ENCODE measurements at regions not wholly inside any gene's neighbourhood (a gene's known extent, or its start where the extent isn't known, plus 50 kb on each side); places are given as distances from the start of the nearest gene placed in this dataset.

DNA sequence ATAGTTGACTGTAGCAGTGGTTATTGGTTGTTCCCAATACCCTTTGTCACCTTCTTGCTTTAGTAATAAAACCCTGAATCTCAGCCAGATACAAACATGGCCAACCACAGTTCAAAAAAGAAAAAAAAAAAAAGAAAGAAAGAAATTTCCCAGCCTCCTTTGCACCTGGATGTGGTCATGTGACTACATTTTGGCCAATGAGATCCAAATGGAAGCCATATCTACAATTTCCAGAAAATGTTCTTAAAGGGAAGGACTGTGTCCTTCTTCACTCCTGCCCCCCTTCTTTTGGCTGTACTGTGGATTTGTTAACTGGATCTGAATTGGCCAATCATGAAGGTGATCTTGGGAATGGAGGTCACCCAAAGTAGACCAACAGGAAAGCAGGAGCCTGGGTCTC lies 141.9 kb downstream of the SOX9 start:
- no peak for DNase-seq

DNA sequence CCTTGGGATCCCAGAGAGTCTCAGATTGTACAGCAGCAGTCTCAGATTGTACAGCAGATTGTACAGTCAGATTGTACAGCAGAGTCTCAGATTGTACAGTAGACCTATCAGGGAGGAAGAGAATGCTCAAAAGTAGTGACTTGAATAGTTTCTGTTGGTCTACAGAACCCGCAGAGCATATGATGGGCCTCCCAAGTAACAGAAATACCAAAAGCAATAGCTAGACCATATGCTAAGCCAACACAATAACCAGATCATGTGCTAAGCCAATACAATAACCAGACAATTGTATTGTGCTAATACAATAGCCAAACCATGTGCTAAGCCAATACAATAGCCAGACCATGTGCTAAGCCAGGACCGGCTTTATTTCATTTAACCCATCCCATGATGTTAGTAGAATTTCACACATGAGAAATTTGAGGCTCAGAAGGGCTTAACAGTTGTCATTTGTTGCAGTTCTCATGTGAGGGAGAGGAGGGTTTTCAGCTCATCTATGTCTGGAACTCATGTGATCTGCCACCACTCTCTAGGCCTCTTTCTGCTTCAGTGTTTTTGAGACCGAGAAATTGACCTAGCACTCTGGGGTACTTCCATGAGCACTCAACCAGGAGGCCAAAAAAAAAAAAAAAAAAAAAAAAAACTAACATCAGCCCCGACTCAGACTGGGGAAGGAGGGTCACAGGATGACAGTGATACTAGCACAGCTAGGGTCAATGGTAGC lies 144.0 kb downstream of the SOX9 start:
- DNase-seq, result no peak

DNA sequence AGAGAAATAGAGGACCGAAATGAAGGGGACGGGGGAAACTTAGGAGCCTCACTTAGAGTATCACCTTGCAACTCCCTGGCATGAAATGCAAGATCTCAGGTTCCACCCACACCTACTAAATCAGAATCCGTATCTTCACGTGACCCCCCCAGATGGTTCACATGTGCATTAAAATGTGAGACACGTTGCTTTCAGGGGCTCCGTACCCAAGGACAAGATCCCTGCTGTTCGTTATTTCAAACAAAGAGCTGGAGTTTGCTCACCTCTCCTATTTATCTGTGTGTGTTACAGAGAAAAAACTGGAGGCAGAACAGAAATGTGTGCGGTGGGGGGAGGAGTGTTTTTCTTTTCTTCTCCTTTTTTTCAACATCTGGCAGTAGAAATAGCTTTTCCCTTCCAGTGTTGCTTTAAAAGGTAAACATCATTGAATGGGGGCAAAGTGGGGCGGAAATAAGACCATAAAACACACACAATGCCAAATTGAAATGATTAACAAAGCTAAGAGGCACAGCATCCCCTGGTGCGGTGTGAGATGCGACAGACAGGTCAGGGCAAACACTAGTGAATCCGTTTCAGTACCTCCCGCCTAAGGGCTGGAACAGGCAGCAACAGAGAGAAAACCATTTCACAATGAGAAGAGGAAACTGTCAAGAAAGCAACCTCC lies 145.4 kb downstream of the SOX9 start:
- no peak for DNase-seq

DNA sequence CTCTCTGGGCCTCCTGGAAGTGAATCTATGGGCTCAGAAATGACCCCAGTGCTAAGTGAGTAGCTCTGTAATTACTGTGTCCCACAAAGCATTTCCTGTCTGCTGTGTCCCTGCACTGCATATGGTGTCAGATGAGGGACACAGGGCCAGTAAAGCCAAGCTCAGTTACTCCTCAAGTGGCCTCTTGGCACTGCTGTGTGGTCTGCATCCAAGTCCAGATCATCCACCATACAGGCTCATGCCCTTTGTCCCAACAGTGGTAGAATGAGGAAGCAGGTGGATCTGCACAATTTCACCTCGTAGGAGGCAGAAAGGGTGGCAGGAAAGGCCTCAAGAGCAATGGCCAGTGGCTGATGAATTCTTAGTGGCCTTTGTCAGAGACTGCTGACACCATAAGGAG lies 146.8 kb downstream of the SOX9 start:
- no peak for DNase-seq

DNA sequence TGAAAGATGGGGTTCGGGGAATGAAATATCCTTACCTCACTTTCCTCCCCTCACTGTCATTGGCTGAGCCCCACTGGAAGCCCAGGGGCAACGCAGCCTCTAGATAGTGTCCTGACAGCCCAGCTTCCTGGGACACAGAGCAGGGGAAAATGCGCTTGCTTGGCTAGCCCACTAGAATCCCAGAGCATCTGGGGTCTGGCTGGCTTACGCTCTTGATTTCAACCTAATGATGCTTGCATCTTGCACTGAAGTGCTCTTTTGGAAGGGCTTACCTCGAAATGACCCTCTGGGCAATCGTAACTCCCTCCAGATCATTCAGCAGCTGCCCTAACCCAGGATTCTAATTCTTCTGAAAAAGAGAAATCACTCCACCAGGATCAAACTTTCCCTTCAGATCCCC lies 147.6 kb downstream of the SOX9 start:
- DNase-seq, result no peak

DNA sequence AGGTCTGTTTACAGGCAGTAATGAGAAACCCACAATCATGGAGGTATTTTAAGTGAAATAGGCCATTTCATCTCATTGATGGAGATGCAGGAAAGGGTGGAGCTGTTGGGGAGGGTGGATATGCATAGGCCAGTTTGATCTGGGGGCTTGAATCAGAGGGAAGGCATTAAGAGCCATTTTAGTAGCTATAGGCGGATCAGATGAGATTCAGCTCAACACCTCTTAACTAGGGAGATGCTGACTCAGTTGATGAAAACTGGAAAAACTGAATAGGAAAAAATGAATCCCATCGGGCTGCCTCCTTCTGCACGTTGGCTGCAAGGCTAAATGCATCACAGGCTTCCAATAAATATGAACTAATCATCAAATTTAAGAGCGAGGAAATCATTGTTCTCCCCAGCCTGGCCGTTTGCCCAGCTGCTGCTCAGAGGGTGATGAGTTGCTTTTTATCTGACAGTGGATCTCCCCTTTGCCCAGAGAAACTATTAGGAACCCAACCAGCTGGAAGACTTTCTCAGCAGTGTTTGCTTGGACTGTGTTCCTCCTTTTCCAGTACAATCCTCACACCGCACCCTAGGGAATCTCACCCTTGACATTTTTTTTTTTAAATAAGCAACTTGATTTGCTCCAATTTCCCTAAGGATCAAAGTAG lies 149.6 kb downstream of the SOX9 start:
- no peak for DNase-seq

DNA sequence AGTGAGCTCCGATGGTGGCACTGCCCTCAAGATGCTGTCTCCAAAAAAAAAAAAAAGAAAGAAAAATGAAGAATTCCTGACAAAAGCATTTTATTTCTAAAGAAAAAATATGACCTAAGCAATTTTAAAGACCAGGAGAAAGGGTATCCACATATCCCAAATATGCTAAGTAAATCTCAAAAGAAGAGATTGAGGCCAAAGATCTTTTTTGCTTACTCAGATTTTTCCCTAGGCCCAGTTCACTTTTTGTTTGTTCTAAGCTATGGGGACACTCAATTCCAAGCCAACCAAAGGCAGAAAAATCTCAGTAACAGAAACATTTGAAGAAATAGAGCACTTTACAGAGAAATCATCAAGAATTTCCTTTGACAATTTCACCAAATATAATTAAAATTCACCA lies 150.8 kb downstream of the SOX9 start:
- DNase-seq, result no peak

DNA sequence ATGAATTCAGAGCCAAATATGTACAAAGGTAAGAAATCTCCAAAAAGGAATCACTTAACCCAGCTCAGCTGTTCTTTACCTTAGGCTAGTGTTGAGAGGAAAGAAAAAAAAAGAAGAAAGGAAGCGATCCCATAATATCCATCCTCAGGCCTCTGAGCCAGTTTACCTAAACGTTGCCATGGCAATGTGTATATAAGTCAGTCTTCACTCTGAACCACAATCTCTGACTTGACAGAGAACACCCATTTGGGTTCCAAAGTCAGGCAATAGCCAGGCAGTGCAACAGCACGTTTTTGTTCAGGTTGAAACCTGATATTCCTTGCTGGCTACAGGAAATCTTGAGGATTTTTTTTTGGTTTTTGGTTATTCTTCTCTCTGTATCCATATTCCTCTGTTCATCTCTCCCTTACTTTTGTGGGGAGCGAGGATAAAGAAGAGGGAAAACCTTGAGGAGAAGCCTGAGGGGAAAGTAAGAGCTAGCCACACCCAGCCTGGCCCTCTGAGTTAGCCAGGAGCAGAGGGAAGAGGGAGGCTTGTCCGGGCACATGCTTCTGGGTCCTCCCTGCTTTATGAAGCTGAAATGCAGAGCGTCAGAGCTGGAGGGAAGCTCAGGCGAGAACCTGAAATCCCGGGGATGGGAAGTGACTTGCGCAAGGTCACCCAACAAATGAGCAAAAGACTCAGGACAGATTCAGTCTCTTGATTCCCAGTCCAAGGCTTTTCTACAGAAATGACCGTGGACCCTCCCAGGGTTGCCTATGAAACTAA lies 152.7 kb downstream of the SOX9 start:
- DNase-seq, result no peak

DNA sequence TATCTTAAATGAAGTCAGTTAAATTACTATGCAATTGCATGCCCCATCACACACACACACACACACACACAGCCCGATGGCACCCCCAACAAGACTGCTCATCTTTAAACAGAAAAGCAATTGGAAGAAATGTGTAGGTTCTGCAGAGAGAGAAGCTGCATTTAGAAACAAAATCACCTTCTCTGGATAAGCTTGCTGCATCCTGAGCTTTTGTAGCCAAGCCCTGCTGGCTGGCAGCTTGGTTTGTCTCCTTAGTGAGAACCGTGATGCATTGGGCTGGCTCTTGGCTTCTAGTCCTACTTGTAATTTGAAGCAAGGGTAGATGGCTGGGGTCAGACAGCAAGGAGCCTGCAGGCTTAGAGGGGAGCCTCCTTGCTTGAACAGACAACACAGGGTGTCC lies 153.8 kb downstream of the SOX9 start:
- DNase-seq, result no peak

DNA sequence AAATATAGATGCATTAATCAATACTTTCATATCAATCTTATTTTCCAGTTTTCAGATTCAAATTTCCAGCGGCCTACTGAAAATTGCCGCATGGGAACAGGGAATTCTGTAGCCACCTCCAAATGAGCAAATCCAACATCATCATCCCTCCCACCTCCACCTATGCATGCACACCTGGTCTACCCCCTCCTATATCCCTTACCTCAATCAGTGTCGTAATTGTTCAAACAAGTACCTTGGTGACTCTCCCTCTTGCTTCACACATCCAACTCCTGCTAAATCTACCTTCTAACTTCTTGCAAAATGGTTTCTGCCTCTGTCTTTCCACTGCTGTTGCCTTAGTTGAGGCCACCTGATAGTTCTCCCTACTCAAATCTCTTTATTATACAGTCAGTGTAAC lies 160.1 kb downstream of the SOX9 start:
- DNase-seq, result no peak

DNA sequence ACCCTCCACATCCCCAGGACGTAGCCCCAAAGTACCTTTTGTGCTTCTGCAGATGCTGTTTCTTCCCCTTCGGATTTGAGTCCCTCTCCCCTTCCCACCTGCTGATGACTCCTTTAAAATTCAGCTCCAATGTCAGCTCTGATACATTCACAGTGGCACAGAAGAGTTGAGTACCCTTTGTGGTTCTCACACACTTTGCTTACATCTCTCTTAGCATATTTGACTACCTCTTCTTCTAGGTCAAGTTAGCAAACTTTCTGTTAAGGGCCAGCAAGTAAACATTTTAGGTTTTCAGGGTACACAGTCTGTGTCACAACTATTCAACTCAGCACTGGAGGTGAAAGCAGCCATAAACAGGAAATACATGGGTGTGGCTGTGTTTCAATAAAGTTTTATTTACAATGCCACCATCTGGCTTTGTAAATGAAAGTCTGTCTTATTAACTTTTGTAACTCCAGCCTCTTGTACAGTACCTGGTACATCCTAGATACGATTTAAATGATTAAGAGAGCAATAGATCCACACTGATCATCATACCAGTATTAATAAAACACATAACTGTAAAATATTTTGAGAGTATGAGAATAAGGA lies 161.7 kb downstream of the SOX9 start:
- DNase-seq, result no peak

DNA sequence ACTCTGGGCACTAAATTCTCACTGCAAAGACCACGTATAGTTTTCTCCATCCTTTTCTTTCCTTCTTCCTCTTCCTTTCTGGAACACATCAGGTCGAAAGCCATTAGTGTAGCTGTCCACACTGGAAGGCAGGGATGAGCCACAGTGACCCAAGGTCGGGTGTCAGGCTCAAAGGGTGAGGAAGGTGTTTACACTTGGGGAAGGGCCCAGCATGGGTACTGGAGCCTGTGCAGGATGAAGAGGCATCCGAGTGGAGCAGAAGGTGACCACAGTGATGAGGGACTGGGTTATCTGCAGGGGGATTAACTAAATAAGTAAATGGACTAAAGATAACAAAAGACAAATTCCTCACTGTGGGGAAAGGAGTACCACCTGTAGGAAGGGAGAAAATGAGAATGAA lies 164.0 kb downstream of the SOX9 start:
- DNase-seq, result no peak

DNA sequence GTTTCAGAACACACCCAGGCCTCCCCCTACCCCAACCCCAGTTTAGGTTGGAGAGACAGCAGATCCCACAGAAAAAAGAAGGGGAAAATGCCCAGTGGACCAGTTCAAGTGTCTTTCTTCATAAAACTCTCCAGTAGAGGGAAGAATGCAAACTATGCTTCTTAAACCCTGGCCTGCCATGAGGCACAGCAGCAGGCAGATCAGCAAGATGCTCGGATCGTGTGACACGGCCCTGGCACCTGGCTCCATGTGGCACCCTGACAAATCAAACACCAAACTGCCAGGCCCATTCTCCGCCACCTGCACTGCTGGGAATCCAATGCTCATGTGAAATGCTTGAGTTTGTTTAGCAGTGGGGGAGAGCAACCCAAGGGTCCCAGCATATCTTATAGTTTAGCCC lies 166.8 kb downstream of the SOX9 start:
- DNase-seq, result no peak

DNA sequence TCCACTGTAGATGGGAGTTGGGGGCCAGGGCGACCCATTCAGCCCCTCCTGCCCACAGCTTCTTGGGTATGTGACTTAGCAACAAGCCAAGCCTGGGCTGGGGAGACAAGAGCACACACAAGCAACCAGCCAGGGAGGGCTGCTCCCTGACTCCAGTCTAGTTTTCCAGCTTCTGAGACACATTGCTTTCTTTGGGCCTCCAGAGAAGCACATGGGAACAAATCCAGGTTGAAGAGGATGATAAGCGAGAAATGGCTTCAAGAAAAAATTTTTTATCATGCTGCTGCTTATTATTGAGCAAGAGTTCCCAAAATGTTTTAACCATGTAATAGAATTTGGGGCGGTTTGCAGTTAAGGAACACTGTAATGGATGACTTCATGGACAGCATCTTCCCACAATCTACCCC lies 173.7 kb downstream of the SOX9 start:
- no peak for DNase-seq

DNA sequence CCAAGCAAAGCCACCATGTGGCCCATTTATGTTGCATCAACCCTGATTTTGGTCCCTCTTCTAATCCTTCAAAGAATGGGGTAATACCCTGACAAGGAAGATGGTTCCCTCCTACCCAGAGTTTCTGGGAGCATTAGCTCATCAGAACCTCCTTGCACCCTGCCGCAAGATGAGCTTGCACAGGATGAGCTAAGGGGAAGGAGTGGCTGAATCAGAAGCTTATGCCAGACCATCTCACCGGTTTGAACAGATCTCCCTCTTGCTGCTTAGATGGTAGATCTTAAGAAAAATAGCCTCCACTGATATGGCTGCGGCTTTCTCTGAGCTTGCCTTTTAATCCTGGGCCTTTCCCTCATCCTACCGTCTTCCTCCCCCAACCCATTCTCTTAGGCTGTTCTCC lies 175.1 kb downstream of the SOX9 start:
- no peak for DNase-seq

DNA sequence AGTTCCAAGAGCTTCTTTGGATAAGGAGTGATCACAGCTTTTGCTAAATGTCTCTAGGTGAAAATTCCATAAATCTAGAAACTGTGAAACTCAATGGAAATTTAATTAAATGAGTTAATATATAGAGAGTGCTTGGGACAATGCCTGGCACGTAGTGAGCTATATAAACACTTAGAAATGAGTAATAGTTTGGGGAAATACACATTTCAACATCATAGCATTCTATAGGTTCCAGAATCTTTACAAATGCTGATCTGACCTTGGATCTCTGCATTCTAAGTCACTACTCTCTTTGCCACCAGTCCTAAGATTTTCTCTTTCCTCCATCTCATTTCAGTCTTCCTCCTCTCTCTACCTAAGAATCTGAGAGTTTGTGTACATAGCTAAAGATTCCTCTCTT lies 175.6 kb downstream of the SOX9 start:
- DNase-seq, result no peak

DNA sequence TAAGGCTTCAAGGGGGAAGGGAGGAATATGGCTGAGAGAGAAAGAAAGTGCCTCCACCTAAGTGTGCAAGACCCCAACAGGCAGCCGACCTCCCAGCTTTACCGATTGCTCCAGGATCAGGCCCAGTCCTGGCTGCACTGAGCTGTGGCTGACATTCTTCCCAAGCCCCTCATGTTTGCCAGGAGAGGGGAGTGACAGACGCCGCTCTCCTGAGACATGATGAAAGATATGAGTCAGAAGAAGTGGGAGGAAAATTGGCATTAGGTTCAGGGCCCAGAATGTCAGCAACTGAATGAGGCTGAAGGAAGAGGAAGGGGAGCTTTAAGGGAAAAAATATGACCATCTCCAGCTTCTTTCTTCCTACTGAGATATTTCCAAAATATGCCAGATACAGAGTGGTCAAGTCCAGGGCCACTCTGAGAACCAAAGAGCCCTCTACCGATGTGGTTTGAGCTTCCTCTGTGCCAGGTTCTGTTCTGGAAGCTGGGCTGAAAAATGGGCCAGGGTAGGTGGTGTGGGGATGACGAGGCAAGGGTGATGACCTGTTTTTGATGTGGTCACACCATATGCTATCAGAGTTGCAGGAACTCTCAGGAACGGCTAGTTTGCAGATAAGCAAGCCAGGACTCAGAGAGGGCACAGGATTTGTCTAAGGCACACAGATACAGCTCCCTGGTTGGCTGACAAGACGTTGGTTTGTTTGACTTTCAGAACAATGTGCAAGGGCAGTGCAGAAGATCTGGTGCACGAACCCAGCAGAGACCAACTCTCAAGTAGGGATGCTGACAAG lies 176.7 kb downstream of the SOX9 start:
- no peak for DNase-seq

DNA sequence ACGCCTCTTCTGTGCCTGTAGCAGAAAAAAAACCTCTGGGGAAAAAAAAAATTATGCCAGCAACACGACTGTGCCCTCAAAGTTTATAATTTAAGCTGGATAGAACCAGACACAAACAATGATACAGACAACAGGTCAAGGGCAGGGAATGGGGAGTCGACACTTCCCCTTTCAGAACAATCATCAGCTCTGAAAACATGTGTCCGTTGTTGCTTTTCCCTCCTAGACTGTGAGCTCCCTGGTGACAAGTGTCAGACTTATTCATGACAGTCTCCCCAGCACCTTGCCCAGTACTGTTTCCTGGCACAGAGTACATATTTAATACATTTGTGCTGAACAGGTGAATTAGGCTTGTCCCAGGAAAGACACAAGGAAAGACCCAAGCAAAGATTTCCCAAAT lies 178.3 kb downstream of the SOX9 start:
- DNase-seq, result no peak

DNA sequence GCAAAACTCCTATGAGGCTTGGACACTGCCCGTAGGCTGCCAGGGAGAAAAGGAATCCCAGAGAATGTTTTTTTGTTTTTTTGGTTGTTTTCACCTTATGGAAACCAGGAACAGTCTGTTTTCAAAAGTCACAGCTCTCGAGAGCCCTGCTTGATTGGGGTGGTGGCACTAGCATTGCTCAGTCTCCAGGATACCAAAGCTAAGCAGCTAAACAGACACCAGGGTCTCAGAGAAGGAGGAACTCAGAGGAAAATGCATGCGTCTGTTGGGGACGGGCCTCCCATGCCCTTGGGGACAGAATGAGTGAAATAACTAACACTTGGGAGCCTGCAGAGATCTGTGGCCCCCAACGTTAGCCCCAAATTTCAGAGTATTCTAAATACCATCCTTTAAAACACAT lies 178.8 kb downstream of the SOX9 start:
- no peak for DNase-seq

DNA sequence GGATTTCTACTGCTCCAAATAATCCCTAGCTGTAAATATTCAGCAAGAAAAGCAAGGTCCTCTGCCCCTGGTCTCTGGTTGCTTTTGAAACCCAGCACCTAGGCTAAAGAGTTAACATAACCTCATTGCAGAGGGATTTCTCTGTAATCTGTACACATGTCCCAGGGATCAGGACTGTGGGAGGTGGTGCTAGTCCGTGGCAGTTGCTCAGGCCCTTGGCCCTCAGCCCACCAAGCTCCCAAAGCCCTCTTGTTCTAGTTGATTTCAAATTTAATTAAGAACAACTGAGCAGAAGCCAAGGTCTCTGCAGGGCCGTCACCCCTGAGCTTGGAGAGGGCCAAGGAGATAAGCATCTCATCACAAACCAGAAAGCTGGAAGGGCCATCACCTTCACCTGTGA lies 181.1 kb downstream of the SOX9 start:
- no peak for DNase-seq

DNA sequence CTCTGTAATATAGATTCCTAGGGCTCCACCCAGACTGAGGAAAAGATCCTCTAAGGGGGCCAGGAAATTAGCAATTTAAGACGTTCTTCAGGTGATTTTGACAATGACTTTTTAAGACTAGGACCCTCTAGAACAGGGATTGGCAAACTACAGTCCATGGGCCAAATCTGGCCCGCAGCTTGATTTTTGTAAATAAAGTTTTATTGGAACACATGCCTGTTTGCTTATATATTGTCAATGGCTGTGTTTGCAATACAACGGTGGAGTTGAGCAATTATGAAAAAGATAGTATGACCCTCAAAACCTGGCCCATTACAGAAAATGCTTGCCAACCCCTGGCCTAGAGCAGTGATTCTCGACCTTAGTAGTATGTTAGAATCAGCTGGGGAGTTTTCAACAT lies 181.9 kb downstream of the SOX9 start:
- no peak for DNase-seq
